GM21447 (cell line): ENCODE measurements at regions not wholly inside any gene's neighbourhood (a gene's known extent, or its start where the extent isn't known, plus 50 kb on each side); places are given as distances from the start of the nearest gene placed in this dataset.

Source experiments
- ATAC-seq: cut with Tn5 transposase; IDR thresholded peaks from one replicate; pipeline ENCODE4 v1.9.1; 2021; ENCODE audit not compliant: unreplicated experiment

- no peak for ATAC-seq
Measured at GRCh38 chr6:90970672-90971071, 383.8 kb upstream of the MAP3K7 start.

DNA sequence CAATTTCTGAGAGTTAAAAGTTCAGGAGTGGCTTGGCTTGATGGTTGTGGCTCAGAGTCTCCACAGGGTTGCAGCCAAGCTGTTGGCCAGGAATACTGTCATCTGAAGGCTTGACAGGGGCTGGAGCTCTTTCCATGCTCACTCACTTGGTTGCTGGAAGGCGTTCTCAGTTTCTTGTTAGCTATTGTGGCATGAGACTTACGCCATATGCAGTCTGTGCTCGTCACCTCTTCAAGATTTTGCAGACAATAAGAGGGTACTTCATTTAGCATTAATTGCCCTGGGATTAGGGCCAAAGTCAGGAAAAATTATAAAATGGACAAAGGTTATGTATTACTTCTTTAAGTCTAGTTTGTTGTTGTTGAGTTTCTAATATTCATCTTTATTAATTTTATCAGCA, 380.6 kb upstream of the MAP3K7 start:
- no peak for ATAC-seq

DNA sequence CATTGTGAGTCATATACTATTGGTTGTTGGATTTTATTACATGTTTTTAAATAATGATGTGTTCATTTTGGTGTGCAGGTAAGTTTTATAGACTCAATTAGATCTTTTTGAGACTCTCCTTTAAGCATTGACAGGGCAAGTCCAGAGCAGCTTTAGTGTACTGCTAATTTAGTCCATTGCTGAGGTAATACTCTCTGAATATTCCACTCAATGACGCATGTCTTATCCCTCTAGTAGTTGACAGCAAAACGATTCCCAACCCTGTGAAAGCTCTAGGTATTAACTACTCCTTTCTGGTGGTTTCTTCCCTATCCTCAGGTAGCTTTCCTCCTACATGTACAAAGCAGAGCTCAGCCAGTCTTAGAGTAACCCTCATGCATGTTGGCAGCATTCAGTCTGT, 373.5 kb upstream of the MAP3K7 start:
- no peak for ATAC-seq

- ATAC-seq: no peak
Measured at GRCh38 chr6:90955246-90955645, 368.4 kb upstream of the MAP3K7 start.

DNA sequence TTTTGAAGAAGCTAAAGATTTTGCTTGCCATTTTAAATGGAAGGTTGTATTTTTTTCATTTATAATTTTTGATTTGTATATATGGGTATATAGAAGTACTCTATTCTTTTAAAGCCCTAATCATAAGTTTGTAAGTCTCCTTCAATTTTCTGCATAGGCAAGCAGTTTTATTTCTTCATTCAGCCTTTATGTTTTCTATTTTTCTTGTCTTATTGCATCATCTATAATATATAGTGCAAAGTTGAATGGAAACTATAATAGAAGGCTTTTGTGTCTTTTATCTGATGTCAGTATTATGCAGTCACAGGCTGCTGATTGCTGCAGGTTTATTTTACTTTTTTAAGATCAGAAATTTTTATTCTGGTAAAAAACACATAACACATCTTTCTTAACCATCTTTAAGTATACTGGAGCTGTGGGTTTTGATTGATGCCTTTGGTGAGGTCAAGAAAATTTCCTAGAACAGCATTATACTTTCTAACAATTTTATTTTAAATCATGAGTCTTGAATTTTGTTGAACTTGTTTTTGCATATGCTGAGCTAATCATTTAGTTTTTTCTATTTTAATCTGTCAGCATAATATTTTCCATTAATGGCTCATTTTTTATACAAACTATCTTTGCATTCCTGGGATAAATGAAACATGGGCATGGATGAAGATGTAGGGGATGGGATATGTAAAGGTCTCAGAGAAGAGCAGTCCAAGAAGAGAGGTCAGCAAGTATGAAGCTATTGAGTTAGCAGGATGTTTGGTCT, 366.7 kb upstream of the MAP3K7 start:
- no peak for ATAC-seq

DNA sequence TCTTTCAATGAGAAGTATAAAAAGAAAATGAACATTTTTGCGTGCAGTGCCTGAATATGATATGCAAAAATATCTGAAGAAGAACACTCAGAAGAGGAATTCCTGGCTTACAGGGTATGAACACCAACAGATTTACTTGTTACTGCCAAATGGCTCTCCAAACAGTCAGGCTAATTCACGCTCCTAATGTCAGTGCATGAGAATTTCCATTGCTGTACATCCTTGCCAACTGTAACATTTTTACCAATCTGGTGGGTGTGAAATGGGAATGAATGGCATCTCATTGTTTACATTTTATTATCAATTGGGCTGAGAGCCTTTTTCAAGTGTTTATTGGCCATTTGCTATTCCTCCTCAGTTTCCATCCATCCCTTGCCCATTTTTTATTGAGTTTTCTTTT, 365.3 kb upstream of the MAP3K7 start:
- no peak for ATAC-seq

DNA sequence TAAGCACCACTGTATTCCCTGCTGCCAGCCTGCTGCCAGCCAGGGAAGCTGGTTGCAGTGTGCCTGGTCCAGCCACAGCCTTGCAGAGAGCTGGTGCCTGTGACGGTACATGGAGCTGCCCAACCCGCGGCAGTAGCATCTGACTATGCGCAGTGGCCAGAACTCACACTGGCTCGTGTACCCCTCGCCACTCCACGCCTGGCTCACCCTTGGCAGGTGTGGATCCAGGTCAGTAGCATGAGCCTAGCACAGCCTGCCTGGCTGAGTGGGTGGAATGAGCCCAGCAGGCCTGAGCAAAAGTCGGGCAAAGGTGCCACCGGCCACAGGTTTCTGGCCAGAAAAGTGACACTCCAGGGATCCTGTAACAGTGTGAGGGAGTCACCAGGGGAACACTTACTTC, 361.7 kb upstream of the MAP3K7 start:
- no peak for ATAC-seq

DNA sequence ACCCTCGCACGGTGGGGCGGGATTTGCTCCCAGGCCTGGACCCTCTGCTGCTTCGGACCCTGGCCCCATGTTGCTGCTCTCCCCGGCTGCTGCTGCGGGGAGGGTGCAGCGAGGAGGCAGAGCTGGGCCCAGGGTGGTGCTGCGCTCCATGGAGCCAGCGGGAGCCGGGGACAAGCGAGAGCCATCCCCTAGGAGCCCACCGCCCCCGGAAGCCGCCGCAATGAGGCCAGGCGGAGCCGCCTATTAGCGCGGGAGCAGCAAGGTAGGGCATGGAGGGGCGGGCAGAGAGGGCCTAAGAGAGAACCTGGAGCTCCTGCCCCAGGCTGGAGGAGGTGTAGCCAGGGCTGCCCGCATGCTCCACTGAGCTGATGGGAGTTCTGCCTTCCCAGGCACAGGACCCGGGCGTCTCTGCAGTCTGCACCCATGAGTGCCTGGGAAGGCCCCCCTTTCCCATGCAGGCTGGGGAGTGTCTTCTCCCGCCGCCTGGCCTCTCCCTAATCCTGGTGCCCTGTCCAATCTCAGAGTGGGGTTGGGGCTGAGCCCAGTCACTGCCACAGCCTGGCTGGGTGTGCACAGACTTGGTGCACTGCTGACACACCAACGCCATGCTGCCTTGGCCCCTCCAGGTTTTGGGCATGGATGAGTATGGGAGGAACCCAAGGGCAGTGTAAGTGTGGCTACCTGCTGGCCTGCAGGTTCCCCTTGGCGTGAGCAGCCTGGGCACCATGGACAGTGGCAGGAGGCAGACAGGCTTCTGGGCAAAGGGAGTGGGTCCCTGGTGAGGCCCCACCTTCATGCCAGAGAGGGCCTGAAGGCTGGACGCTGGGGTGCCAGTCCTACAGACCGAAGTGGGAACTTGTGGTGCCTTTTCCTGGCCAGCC, 360.6 kb upstream of the MAP3K7 start:
- no peak for ATAC-seq

- no peak for ATAC-seq
Measured at GRCh38 chr6:90941885-90942284, 355.0 kb upstream of the MAP3K7 start.

- peak; percentile 95 for ATAC-seq
Measured at GRCh38 chr6:90940812-90941481, 354.1 kb upstream of the MAP3K7 start.

DNA sequence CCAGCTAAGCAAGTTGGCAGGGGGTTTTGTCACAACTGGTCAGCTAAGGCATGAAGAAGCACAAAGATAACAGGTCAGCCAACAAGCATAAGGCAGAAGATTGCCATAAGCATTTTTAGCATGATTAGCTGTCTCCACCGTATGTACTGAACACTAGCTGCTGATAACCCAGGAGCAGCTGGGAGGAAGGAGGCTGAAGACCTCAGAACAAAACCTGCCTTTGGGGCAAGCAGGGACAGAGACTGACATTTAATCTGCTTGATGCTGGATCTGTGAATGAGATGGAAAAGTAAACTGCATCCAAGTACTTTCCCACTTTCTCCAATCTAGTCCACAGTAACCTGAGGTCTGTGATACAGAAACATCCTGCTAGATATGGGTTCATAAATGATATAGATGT, 353.0 kb upstream of the MAP3K7 start:
- no peak for ATAC-seq

DNA sequence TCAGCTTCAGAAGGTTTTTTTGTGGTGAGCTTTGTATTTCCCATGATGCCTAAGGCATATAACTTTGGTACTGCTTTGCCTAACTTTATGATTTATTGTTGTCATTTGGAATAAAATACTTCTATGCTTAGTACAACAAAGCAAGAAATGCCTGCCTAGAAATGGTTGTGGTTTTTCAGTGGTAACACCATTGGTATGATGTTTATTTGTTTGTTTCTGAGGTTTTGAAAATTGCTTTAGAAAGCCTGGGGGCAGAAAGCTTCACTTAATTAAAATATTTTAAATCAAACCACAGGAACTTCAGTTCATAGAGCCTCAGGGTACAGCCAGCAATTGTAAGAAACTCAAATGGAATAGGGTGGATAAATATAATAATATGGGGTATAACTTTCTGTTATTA, 351.2 kb upstream of the MAP3K7 start:
- ATAC-seq: no peak

GRCh38 chr6:90936286-90936685, 349.4 kb upstream of the MAP3K7 start:
- no peak for ATAC-seq

- ATAC-seq: no peak
Measured at GRCh38 chr6:90934966-90935365, 348.1 kb upstream of the MAP3K7 start.

DNA sequence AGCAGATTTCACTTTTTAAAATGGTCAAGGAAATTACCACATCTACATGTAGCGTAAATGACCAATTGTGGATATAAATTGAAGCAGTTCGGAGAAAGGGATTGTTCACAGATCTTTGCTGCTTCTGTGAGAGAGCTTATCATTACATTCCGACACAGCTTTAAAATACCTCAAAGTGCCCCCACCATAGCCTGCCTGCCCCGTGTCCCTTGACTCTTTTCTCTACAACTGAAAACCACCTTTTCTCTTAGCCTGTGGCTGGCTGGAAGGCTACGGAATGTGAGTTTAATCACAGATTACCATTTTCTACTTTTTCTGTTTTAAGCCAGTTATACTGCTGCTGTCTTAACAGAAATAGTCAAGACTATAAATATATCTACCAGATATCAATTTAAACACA, 347.2 kb upstream of the MAP3K7 start:
- no peak for ATAC-seq

- ATAC-seq: no peak
Measured at GRCh38 chr6:90932351-90932750, 345.5 kb upstream of the MAP3K7 start.

DNA sequence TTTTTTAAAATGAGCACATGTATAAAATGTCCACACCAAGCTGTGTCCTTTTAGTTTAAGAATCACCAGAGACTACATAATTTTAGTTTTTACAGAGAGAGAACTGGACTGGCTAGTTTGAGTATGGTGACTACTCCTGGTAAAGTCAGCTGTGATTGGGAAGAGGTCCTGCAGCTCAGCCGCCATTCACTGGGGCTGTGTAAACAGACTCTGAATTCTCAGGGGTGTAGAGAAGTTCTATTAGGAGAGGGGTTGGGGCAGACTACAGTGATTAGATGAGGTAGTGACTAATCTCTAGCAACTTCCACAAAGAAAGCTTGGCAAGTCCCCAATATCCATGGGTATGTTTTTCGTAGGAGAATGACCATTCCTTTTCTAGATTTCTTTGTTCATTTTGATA, 341.2 kb upstream of the MAP3K7 start:
- ATAC-seq: no peak

GRCh38 chr6:90925726-90926125, 338.9 kb upstream of the MAP3K7 start:
- ATAC-seq: no peak

- ATAC-seq: no peak
Measured at GRCh38 chr6:90922325-90922724, 335.5 kb upstream of the MAP3K7 start.

DNA sequence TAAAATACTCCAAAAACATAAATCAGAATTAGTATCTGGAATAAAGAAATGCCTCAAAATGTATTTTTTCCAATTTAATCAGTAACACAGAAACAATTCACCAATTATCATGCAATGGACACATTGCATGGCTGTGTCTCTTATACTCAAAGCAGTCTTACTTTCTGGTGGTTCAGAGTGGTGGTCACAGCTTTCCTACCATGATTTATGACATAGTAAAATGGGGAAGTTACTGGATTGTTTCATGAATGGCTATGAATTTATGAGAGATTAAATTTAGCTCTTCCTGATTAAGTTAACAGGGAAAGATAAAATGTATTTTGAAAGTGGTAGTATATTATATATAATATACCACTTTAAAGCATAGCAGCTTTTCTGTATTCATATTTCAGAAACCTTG, 331.5 kb upstream of the MAP3K7 start:
- ATAC-seq: no peak

GRCh38 chr6:90917376-90917775, 330.5 kb upstream of the MAP3K7 start:
- no peak for ATAC-seq

DNA sequence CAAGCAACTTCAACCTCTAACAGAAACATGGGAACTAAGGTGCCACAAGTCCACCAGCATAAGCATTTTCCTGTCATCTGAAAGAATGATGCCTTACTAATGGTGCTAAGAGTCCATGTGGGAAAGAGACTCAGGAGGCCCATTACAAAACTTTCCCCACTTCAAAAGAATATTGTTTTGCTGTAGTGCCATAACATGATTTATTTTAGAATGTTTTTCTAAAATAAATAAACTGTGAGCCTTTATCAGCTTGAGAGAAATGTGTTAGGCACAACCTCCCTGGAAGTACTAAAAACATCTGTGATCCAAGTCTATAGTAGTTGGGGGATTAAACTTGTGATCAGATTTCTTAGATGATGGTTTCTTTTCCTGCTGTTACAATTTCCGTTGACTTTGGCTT, 330.1 kb upstream of the MAP3K7 start:
- no peak for ATAC-seq
